ENCODE measurements at regions not wholly inside any gene's neighbourhood (a gene's known extent, or its start where the extent isn't known, plus 50 kb on each side); places are given as distances from the start of the nearest gene placed in this dataset.

GRCh38 chr7:136055266-136055665, 78.1 kb upstream of the MTPN start:
- Histone ChIP-seq H4K91ac (ENCODE audit: insufficient read length, low read depth, low read length) (no peak overlapping the region), H3K9ac (ENCODE audit: extremely low read depth, insufficient read length, low read length) (no peak overlapping the region), H3K23ac (ENCODE audit: insufficient read length, low read depth, low read length) (no peak overlapping the region), H3K18ac (ENCODE audit: insufficient read length, low read depth, low read length) (no peak overlapping the region), H2BK5ac (ENCODE audit: insufficient read length, low read length) (no peak overlapping the region), H3K56ac (ENCODE audit: insufficient read length, low read depth, low read length) (no peak overlapping the region), H3K4me1 (ENCODE audit: insufficient read depth, low read length) (no peaks in the 10 kb centered on the region), H3K27ac (ENCODE audit: insufficient read length, low read depth, low read length) (no peak overlapping the region), H2BK120ac (ENCODE audit: low read depth, low read length, poor library complexity, severe bottlenecking) (no peak overlapping the region), H2AFZ (ENCODE audit: low read length) (no peak overlapping the region), H3K27me3 (ENCODE audit: insufficient read depth, low read length) (no peaks in the 10 kb centered on the region), H3K4me2 (ENCODE audit: insufficient read depth, insufficient read length, low read length) (no peak overlapping the region), H3K14ac (ENCODE audit: insufficient read depth, low read length) (no peak overlapping the region), H4K8ac (replicated peaks; ENCODE audit: insufficient read length, low read depth, low read length) (no peak overlapping the region), H3T11ph (ENCODE audit: low read length) (no peak overlapping the region), H3K23me2 (ENCODE audit: insufficient read length, low read depth, low read length, poor library complexity, severe bottlenecking) (no peaks in the 10 kb centered on the region), H2BK12ac (ENCODE audit: insufficient read length, low read depth, low read length) (no peak overlapping the region), H3K79me2 (ENCODE audit: insufficient read depth, low read length) (no peaks in the 10 kb centered on the region), H3K4ac (ENCODE audit: low read depth, low read length) (no peak overlapping the region), H2BK20ac (ENCODE audit: low read depth, low read length, poor library complexity, severe bottlenecking) (no peak overlapping the region), H3K79me1 (ENCODE audit: insufficient read depth, low read depth, low read length, poor library complexity, severe bottlenecking) (no peaks in the 10 kb centered on the region), H2BK15ac (ENCODE audit: low read depth, low read length) (no peak overlapping the region), H3K9me3 (ENCODE audit: control insufficient read depth, low read depth, low read length) (no peaks in the 10 kb centered on the region), H2AK5ac (ENCODE audit: insufficient read length, low read length) (no peak overlapping the region), H4K5ac (ENCODE audit: insufficient read length, low read depth, low read length) (no peak overlapping the region), H4K20me1 (ENCODE audit: control insufficient read depth, insufficient read depth, insufficient read length) (no peaks in the 10 kb centered on the region)
- no peak for TF ChIP-seq CTCF (conservative IDR thresholded peaks at IDR 0.05)
- no peaks in the 10 kb centered on the region for H3K9me3 Mint-ChIP-seq
- peaks cover 0 to 4% of the 10 kb centered on the region in 2 experiments; a peak in 1 of 4 replicates for H3K4me1 Mint-ChIP-seq
- DNase-seq: no peak
- no CpG with 5 or more reads among the region's 2 CpGs for WGBS (ENCODE audit: extremely low coverage, insufficient read length, low lambda C conversion rate)
- no peak overlapping the region for H3K4me3 Mint-ChIP-seq
- no peak overlapping the region for H3K27ac Mint-ChIP-seq
- no peaks in the 10 kb centered on the region for H3K27me3 Mint-ChIP-seq (ENCODE audit: low read depth)
- no peaks in the 10 kb centered on the region for H3K36me3 Mint-ChIP-seq (ENCODE audit: insufficient read depth in 1 of 3, low read depth in 3 of 3)
